ENCODE measurements at regions not wholly inside any gene's neighbourhood (a gene's known extent, or its start where the extent isn't known, plus 50 kb on each side); places are given as distances from the start of the nearest gene placed in this dataset.

DNA sequence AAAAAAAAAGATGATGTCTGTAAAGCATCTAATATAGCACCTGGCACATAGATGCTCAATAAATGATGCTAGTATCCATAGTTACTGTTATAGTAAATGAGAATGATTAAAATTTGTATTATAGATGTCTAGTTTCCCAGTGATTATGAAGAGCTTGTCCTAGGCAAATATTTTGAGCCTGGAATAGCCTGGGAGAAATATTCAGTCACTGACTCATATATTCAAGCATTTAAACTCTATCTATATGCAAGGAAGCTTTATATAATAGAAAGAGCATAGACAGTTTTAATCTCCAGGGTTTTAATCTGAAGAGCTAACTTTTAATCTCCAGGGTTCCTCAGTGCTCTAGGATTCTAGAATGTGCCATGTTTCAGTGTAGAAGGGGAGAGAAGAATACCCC is 91.5 kb upstream of the VASH1 start:
- DNase-seq: no peak

DNA sequence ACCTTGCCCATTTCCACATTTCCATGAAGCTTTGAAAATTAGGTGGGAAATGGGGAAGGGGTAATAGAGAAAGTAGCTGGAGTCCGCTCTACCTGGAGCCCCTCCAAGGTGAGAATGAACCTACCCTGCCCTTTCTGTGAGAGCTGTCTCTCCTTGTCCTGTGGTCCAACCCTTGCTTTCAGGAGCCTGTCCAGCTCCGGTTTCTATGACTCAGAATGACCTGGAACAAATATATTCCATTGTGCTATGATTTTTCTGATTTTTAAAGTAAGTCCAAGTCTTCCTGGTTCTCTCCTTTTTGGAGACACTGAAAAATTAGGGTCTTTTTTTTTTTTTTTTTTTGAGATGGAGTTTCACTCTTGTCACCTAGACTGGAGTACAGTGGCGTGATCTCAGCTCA is 89.1 kb upstream of the VASH1 start:
- DNase-seq: no peak

DNA sequence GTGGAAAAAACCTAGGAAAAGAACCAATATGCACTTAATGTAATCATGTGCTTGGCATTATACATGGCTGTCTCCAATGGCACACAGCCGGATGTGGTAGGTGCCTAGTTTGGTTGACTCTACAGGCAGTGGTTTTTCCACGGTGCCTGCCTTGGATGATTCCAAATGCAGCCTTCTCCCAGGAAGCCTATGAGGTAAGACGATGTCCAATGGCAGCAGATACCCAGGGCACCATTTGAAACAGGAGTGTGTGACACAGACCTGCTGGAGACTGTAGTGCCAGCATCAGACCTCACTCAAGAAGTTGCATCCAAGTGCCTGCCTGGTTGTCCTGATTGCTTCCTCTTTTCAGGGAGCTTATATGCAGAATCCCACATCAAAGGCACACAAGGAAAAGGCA is 88.0 kb upstream of the VASH1 start:
- no peak for DNase-seq

DNA sequence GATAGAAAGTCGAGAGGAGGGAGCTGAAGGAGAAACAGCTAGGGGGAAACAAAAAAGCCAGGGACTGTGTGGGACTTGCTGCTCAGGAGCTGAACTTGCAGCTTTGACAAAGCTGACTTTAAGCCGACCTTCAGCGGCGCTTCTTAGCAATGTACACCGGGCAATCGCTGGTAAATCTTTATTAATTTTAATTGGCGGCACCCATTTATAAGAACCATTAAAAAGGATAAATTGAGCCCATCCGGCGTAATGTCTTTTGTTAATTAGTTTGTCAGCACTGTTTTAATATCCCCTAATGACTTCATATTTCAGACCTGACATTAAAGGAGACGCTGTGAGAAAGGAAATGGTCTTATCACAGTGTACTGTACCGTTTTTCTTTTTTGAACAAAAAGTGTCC is 86.2 kb upstream of the VASH1 start:
- DNase-seq: no peak

DNA sequence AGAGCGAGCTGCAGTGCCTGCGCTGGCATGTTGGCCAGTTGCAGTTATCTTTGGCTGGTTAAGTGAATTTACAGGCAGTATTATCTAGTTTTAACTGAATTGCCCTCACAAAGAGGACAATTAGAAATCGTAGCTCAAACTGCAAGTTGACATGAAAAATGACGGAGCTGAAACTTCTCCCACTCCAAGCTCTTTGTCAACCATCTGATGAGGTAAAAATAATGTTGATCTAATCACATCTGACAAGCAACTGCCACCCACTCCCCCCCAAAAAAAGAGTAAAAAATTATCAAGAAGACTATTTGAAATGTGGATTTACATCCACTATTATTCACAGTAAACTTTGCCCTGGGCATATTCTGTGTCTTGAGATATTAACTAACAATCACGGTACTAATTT is 84.7 kb upstream of the VASH1 start:
- no peak for DNase-seq

DNA sequence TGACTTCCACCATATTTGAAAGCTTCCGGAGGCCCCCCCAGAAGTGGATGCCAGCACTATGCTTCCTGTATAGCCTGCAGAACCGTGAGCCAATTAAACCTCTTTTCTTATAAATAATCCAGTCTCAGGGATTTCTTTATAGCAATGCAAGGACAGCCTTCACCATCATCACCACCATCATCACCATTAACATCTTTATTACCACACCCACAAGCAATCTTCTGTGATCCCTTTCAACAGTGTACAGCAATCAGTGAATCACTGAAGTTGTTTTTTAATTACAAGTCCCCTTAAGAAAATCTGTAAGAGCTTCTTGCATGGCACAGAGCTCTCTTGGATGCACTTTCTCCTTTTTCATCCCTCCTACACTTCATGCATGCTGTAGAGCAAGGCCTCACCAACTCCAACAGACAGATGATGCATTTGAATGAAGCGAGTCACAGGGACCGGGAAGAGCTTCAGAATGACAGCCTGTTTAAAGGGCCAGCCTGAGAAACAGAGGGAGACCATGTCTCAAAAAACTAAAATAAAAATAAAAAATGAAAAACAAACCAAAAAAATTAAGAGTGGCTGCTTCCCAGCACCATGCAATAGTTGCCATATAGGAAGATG is 83.6 kb upstream of the VASH1 start:
- DNase-seq: no peak

DNA sequence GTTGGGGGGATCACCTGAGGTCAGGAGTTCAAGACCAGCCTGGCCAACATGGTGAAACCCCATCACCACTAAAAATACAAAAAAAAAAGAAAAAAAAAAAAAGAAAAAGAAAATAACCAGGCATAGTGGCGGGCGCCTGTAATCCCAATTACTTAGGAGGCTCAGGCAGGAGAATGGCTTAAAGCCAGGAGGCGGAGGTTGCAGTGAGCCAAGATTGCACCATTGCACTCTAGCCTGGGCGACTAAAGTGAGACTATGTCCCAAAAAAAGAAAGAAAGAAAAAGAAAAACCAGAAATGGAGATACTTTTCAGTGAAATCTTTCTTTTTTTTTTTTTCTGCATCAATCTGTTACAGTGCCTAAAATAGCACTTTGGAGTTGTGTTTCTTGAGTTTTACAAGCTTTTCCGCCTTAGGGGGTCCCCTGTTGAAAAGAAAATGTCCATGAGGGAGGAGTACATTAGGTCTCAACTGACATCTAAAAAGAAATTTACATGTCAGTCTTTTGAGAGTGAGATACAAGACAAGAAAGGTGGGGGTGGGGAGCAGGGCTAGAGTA is 82.9 kb upstream of the VASH1 start:
- no peak for DNase-seq

DNA sequence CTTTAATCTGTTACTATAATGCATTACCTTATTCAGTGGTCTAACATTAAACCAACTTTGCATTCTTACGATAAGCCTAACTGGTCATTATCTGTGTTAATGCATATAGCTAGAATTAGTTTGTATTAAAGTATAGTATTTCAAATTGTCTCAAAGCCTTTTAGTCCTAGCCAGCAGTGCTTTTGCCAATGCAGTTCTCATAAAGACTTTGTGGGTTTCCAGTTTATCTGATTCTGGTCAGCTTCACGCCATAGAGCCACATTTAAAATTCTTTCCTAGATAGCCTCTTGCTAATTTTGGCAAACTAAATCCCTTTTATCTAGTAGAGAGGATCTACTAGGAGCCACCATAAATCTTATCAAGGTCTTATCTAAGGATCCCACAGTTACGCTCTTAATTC is 78.9 kb upstream of the VASH1 start:
- DNase-seq: no peak

DNA sequence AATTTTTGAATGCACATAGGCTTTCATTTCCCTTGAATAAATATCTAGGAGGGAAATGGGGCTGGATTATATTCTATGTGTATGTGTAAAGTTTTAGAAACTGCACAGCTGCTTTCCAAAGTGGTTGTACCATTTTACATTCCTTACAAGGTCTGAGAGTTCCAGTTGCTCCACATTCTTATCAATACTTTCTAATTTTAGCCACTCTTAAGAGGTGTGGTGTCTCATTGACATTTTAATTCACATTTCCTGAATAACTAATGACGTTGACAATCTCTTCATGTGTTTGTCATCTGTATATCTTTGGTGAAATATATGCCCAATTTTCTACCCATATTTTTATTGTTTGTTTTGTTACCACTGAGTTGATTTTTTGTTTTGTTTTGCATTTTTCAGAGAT is 74.6 kb upstream of the VASH1 start:
- no peak for DNase-seq

DNA sequence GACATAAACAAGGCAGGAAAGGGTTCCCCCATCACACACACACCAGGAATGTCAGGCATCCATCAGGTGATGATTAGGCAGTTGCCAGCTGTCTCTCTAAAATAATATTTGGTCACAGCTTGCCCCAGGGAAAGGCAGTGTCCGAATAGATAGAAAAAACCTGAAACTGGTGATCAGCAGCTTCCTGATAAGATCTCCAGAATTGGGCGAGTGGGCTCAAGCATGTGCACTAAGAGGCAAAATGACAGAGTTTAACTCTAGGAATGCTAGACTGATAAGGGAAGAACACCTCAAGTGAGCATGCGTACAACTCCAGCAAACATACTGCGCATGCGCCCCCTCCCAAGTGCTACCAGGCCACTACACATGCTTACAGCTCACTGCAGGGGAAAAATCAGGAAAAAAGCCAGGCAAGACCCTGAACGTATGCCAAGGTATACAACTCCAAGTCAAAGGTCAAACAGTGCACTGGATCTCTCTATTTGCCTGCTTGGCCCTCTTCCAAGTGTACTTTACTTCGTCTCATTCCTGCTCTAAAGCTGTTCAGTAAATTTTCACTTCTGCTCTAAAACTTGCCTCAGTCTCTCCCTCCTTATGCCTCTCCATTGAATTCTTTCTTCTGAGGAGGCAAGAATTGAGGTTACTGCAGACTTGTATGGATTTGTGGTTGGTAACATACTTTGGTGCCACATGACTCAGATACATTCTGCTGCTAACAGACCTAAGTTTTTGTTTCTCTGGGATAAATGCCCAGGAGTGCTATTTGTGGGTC is 73.5 kb upstream of the VASH1 start:
- no peak for DNase-seq

DNA sequence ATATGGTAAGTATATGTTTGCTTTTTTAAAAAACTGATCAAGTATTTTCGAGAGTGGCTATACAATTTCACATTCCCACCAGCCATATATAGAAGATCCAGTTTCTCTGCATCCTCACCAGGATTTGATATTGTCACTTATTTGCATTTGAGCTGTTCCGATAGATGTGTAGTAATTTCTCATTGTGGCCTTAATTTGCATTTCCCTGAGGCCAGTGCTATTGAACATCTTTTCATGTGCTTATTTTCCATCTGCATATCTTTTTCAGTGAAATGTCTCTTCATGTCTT is 72.9 kb upstream of the VASH1 start:
- DNase-seq: no peak

DNA sequence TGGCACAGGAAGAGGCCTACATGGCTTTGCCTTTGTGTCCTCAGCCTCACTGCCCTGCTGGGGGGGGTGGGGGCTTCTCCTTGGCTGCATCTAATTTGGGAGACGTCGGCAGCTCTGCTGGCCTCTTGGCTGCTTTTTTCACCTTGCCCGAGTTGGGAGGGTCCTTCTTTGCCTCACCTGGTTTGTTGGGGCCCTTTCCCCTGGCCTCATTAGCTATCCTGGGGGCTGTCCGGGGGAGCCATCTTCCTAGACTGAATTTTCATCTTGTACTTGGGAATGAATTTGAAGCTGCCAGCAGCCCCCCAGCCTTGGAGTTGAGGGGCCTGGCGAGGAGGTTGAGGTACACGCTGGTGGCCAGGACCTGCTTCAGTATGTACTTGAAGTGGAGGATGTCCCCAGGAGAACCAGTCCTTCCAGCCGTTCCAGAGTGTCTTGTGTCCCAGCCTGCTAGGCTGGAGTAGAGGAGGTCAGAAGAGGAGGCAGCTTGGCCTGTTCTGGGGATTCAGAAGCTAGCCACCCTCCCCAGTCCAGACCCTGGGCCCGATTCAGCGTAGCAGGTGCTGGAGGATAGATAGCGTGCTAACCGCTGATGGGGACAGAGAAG is 70.7 kb upstream of the VASH1 start:
- no peak for DNase-seq

DNA sequence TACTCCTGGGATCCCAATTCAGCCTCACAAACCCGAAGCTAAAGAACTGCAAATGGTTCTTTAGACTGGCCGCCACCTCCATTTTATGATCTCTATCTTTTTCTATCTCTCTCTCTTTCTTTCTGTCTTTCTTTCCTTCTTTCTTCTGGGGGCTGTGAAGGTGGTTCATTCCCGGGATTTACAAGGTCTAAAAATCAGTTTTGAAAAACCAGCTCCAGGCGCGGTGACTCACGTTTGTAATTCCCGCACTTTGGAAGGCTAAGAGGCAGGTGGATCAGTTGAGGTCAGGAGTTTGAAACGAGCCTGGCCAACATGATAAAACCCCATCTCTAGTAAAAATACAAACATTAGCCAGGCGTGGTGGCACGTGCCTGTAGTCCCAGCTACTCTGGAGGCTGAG is 67.2 kb upstream of the VASH1 start:
- DNase-seq: no peak

DNA sequence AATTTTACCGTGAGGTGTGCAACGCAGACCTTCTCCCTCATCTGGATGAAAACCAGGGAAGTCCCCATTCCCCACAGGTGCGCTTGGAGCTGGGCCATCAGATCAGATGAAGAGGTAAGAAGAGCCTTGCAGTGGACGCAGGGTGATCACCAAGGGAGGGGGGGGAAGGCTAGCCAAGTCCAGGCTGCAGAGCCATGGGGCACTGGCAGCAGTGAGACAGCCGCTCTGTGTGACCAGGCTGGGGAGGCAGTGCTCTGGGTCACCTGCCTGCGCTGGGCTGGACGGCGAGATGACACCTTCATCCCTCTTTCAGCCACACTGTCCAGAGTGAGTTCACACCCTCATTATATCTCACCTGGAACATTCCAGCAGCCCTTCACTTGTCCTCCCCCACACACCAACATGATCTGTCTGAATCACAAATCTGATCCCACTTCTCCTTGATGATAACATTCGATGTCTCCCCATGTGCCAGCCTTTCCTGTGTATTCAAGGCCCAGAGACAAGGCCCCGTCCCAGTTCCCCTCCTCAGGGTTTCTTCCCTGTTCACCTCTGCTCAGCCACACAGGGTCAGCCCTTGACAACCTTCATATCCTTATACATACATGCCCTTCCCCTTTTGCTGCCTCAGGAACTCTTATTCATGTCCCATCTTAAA is 65.9 kb upstream of the VASH1 start:
- DNase-seq: no peak

DNA sequence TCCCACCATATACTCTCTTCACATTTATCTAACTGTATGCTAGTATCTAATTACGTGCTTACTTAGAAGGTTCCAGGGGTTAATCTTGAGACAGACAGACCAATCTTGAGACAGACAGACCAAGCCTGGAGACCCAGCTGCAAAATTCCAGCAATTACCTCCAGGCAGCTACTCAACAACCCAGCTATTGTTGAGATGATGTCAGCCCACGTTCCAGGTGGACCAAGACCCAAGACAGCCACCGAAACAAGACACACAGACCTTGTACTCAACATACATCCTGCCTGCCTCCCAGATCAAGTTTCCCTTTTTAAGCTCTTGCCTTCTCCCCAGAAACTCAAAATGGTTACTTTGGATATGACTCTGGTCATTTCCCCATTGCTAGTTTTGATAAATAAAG is 64.9 kb upstream of the VASH1 start:
- DNase-seq: no peak

DNA sequence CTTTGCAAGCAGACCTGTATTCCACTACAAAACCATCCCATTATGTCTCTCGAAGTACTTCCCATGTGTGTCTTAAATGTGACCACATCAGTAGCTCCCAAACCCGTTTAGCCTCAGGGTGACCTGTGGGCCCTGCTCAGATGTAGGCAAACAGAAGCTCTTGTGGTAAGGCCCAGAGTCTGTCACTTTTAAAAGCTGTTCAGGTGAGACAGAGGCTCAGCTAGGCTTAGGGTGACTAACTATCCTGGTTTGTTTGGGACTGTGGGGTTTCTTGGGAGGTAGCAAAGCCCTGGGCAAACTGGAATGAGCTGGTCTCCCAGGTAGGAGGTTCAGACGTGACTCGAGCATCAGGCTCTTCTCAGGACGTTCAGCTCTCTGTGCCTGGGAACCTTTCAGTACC is 64.5 kb upstream of the VASH1 start:
- DNase-seq: no peak

DNA sequence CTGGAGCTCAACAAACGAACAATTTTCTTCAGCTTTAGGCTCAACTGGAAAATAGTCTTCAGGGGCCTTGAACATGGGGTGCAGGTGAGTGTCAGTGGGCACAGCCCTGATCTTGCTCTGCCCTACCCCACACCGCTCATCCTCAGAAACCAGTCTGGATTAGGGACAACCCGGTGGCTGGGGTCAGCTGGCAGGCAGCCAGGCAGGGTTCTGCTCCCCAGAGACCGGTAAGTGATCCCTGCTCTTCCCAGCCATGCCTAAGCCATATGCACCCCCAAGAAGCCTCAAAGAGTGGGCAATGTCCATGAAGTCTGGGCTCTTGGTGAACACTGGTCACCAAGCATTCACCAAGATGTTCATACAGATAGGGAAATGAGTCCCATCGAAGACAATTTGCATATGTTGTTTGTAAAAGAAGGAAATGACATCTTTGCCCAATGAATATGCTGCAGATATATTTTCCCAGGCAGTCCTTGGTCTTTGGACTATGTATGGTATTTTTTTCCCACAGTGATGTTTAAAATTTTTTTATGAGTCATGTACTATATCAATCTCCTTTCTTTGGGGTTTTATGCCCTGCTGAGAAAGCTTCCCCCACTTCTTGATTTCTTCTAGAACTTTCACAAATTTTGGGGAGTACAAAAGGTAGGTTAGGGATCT is 63.9 kb upstream of the VASH1 start:
- no peak for DNase-seq

DNA sequence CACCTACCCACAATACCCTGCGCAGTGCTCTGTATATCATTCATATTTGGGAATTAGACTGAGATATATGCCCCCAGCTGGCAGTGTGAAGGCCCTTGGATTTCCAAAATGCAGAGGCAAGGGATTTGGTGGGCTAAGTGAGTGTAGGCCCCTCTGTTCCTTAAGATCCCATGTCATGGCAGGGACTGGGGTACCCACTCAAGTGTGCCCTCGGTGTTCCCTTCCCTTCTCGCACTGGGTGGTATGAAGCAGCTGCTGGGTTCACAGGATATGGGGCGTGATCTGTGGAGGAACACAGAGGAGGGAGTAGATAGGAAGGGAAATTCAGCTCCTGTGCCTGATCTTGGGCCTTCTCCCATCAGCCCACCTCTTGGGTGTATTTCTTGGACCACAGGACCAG is 63.1 kb upstream of the VASH1 start:
- no peak for DNase-seq

DNA sequence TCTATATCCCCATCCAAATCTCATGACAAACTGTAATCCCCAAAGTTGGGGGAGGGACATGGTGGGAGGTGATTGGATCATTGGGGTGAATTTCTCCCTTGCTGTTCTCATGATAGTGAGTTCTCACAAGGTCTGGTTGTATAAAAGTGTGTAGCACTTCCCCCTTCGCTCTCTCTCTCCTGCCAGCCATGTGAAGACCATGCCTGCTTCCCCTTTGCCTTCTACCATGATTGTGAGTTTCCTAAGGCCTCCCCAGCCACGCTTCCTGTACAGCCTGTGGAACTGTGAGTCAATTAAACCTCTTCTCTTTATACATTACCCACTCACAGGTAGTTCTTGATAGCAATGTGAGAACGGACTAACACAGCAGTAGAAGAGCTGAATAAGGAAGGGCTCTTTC is 62.6 kb upstream of the VASH1 start:
- DNase-seq: no peak

DNA sequence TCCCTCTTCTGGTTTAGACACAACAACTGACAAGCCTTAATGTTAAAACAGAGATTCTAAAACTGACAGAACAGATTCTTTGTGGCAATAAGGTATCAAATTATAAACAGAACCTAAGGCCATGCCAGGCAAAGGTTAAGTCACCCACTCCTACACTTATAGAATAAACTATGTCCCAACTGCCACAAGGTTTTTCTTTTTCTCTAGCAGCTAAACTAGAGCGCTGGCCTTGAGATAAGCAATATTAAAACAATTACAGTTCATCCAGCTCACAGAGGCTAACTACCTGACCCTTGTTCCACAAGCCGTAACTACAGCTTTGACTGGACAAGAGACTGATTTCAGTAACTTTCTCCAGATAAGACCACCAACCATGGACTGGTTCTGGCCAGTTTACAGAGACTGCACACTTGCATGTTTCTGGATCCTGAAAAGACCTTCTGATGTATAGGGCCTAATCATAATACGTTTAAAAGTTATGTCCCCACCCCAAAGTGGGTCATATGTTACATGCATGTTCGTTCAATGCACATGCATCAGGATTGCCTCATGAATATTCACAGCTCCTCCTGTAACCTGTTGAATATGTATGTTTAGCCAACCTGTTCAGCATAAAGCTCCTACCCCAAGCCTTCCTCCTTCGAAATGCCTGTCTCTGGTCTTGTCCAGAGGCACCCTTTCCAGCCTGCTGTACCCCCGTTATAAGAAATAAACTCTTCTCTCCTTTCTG is 61.9 kb upstream of the VASH1 start:
- DNase-seq: no peak

DNA sequence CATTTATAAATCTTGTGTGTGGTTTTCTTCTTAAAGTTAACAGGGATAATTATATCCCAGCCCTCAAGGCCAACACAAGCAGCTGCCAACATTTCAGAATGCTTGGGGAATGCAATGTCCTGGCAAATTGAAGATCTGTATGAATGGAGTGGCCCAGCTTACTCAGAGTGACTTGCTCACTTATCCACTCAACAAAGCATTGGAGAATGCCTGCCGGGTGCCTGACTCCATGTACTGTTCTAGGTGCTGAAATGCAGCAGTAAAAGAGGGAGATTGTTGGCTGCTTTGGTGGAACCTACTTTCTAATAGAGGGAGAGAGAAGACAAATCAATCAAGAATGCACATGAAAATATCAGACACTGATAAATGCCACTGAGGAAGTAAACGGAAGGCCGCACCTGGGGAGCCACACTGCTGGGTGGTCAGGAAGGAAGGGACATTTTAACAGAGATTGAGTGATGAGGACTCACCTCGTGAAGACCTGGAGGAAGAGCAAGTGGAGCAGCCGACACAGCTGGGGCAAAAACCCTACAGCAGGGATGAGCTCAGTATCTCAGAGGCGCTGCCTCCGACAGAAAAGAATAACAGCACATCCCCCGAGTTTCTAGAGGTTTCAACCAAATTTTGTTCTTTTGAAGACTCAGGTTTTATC is 61.2 kb upstream of the VASH1 start:
- DNase-seq: no peak

DNA sequence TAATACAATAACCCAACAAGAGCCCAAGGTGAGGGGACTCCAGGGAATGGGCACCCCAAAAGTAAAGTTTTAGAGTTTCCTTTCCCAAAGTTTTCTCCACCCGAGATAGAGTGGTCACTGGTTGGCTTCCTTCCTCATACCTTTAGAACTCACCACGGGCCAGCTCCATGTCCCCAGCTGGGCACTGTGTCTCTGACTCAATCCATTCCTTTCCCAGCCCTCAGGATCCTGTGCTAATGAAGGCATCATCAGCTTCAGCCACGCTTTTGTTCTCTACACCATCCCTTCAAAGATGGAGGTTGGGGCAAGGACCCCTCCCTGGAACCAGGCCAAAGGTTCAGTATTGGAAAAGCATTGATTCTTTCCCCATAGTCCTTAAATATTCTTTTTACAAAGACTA is 59.8 kb upstream of the VASH1 start:
- no peak for DNase-seq
